ENCODE measurements at regions not wholly inside any gene's neighbourhood (a gene's known extent, or its start where the extent isn't known, plus 50 kb on each side); places are given as distances from the start of the nearest gene placed in this dataset.

- no peak for TF ChIP-seq CTCF (IDR thresholded peaks at IDR 0.05; ENCODE audit: poor library complexity, severe bottlenecking)
- TF ChIP-seq POLR2AphosphoS5 (IDR thresholded peaks at IDR 0.05), result no peak
Observed at GRCh38 chr13:82729401-82729800, 1152.9 kb downstream of the SLITRK1 start.
